SK-N-MC (cell line): ENCODE measurements at regions not wholly inside any gene's neighbourhood (a gene's known extent, or its start where the extent isn't known, plus 50 kb on each side); places are given as distances from the start of the nearest gene placed in this dataset.

ENCODE experiments used
- EZH2 ChIP-seq: fragments of 200-600 bp; sonication (generic); IDR thresholded peaks from one replicate; pipeline ENCODE4 v1.6.1; 2017; ENCODE audit warnings: antibody characterized with exemption
- FOXP2 ChIP-seq: optimal IDR thresholded peaks from 2 replicates; pipeline ENCODE3; 2011; ENCODE audit warnings: mild to moderate bottlenecking, moderate library complexity; ENCODE audit not compliant: insufficient read depth; ENCODE audit errors: extremely low read length, control extremely low read depth
- POLR2AphosphoS5 ChIP-seq: IDR thresholded peaks from 2 replicates; pipeline ENCODE4 v1.6.1; 2012; ENCODE audit warnings: mild to moderate bottlenecking, low read depth, low read length, borderline replicate concordance

- TF ChIP-seq EZH2, result no peak
- no peak for TF ChIP-seq POLR2AphosphoS5
- TF ChIP-seq FOXP2, result no peak
These were observed 194.5 kb upstream of the CDH13 start for GRCh38 chr16:82432261-82432660.
